ENCODE measurements at regions not wholly inside any gene's neighbourhood (a gene's known extent, or its start where the extent isn't known, plus 50 kb on each side); places are given as distances from the start of the nearest gene placed in this dataset.

GRCh38 chr1:214193691-214194090 lies 87.3 kb upstream of the SMYD2 start:
- in situ Hi-C loops (cut with MboI; ENCODE audit: low pct_unique_long_range_greater_than_20kb, low sequenced_read_pairs, unreplicated experiment), result no loop called here
- TF ChIP-seq CTCF (IDR thresholded peaks at IDR 0.05; ENCODE audit: extremely low read depth, insufficient read depth, missing control alignments), result no peak
- no peak for DNase-seq (ENCODE audit: low spot score)

GRCh38 chr1:214198571-214198970 lies 82.4 kb upstream of the SMYD2 start:
- DNase-seq (ENCODE audit: low spot score), result no peak
- in situ Hi-C loops (cut with MboI; ENCODE audit: low pct_unique_long_range_greater_than_20kb, low sequenced_read_pairs, unreplicated experiment), result no loop called here
- no peak for TF ChIP-seq CTCF (IDR thresholded peaks at IDR 0.05; ENCODE audit: extremely low read depth, insufficient read depth, missing control alignments)

GRCh38 chr1:214199585-214199984 lies 81.4 kb upstream of the SMYD2 start:
- in situ Hi-C loops (cut with MboI; ENCODE audit: low pct_unique_long_range_greater_than_20kb, low sequenced_read_pairs, unreplicated experiment), result no loop called here
- no peak for TF ChIP-seq CTCF (IDR thresholded peaks at IDR 0.05; ENCODE audit: extremely low read depth, insufficient read depth, missing control alignments)
- DNase-seq (ENCODE audit: low spot score), result no peak

- no peak for DNase-seq (ENCODE audit: low spot score)
- TF ChIP-seq CTCF (IDR thresholded peaks at IDR 0.05; ENCODE audit: extremely low read depth, insufficient read depth, missing control alignments), result no peak
- in situ Hi-C loops (cut with MboI; ENCODE audit: low pct_unique_long_range_greater_than_20kb, low sequenced_read_pairs, unreplicated experiment), result no loop called here
These were observed 78.0 kb upstream of the SMYD2 start for GRCh38 chr1:214202992-214203391.

- no peak for TF ChIP-seq CTCF (IDR thresholded peaks at IDR 0.05; ENCODE audit: extremely low read depth, insufficient read depth, missing control alignments)
- DNase-seq (ENCODE audit: low spot score), result no peak
- in situ Hi-C loops (cut with MboI; ENCODE audit: low pct_unique_long_range_greater_than_20kb, low sequenced_read_pairs, unreplicated experiment), result no loop called here
These were observed 75.9 kb upstream of the SMYD2 start for GRCh38 chr1:214205053-214205452.

GRCh38 chr1:214208460-214208859 lies 72.5 kb upstream of the SMYD2 start:
- TF ChIP-seq CTCF (IDR thresholded peaks at IDR 0.05; ENCODE audit: extremely low read depth, insufficient read depth, missing control alignments), result no peak
- in situ Hi-C loops (cut with MboI; ENCODE audit: low pct_unique_long_range_greater_than_20kb, low sequenced_read_pairs, unreplicated experiment), result no loop called here
- DNase-seq (ENCODE audit: low spot score), result no peak

GRCh38 chr1:214209260-214209808 lies 71.6 kb upstream of the SMYD2 start:
- in situ Hi-C loops (cut with MboI; ENCODE audit: low pct_unique_long_range_greater_than_20kb, low sequenced_read_pairs, unreplicated experiment), result no loop called here
- no peak for DNase-seq (ENCODE audit: low spot score)
- no peak for TF ChIP-seq CTCF (IDR thresholded peaks at IDR 0.05; ENCODE audit: extremely low read depth, insufficient read depth, missing control alignments)
